A673 (cell line): ENCODE measurements at regions not wholly inside any gene's neighbourhood (a gene's known extent, or its start where the extent isn't known, plus 50 kb on each side); places are given as distances from the start of the nearest gene placed in this dataset.

Source experiments
- BruUV-seq: library from RNA; stranded (reverse); fragments of 400-500 nt; replicated peaks from 2 replicates; lab custom pipeline; 2021; lab: Mats Ljungman, UMichigan
- CTCF ChIA-PET: fragments of 300-600 bp; sonication (Branson Sonifier 250); formaldehyde crosslinking; loops from one replicate; lab custom pipeline; 2022; ENCODE audit warnings: antibody characterized with exemption; lab: Charles Lee
- POLR2A ChIA-PET: fragments of 300-600 bp; sonication (Branson Sonifier 250); formaldehyde crosslinking; loops from one replicate; lab custom pipeline; 2022; ENCODE audit warnings: antibody characterized with exemption; ENCODE audit not compliant: low non-redundant PET; lab: Charles Lee
- DNase-seq: peaks from one replicate; pipeline ENCODE4 v3.0.0-alpha.2; 2015; ENCODE audit warnings: low spot score
- H3K27ac ChIP-seq: fragments of 200-600 bp; sonication (generic); 2 replicates; pipeline ENCODE4 v1.5.1; 2016; ENCODE audit warnings: mixed run types, low read depth, mild to moderate bottlenecking, mixed read lengths, antibody characterized with exemption, low read length; ENCODE audit not compliant: poor library complexity, severe bottlenecking
- H3K27me3 ChIP-seq: fragments of 200-600 bp; sonication (generic); replicated peaks from 2 replicates; pipeline ENCODE4 v1.6.1; 2017; ENCODE audit warnings: mixed run types, low read depth, mild to moderate bottlenecking, mixed read lengths, antibody characterized with exemption, low read length; ENCODE audit not compliant: insufficient read depth, poor library complexity
- H3K36me3 ChIP-seq: fragments of 200-600 bp; sonication (generic); 2 replicates; pipeline ENCODE4 v1.6.1; 2016; ENCODE audit warnings: mixed run types, mild to moderate bottlenecking, mixed read lengths, antibody characterized with exemption, low read length; ENCODE audit not compliant: insufficient read depth, poor library complexity, severe bottlenecking
- H3K4me1 ChIP-seq: fragments of 200-600 bp; sonication (generic); 2 replicates; pipeline ENCODE4 v1.6.1; 2017; ENCODE audit warnings: mixed run types, mild to moderate bottlenecking, mixed read lengths, antibody characterized with exemption, low read length; ENCODE audit not compliant: insufficient read depth, poor library complexity, severe bottlenecking
- H3K4me3 ChIP-seq: fragments of 200-600 bp; sonication (generic); 2 replicates; pipeline ENCODE4 v1.5.1; 2016; ENCODE audit warnings: low read depth, mixed run types, mild to moderate bottlenecking, mixed read lengths, low read length; ENCODE audit not compliant: poor library complexity, severe bottlenecking
- H3K9me3 ChIP-seq: fragments of 200-600 bp; sonication (generic); 2 replicates; pipeline ENCODE4 v1.6.1; 2016; ENCODE audit warnings: mixed run types, low read depth, mild to moderate bottlenecking, mixed read lengths, antibody characterized with exemption, low read length; ENCODE audit not compliant: poor library complexity, severe bottlenecking
- CTCF ChIP-seq: fragments of 300-800, 200-600 bp; sonication (generic); conservative IDR thresholded peaks from 2 replicates; pipeline ENCODE4 v1.5.1; 2017; ENCODE audit warnings: low read depth, mild to moderate bottlenecking, antibody characterized with exemption, low read length, moderate library complexity, mixed read lengths
- EZH2 ChIP-seq: fragments of 200-600 bp; sonication (generic); IDR thresholded peaks from 2 replicates; pipeline ENCODE4 v1.6.1; 2017; ENCODE audit warnings: borderline replicate concordance, low read depth, mild to moderate bottlenecking, mixed read lengths, antibody characterized with exemption, low read length; ENCODE audit not compliant: poor library complexity, severe bottlenecking
- intact Hi-C: fragments of 100-400 bp; cut with micrococcal nuclease; formaldehyde crosslinking; loops from one replicate; pipeline ENCODE4 v1.10.0; 2022; ENCODE audit not compliant: unreplicated experiment

- CTCF ChIA-PET: no interaction called here
- no TSS peak for BruUV-seq
- Histone ChIP-seq H3K9me3 (peaks cover 32% of the 10 kb centered on the region), H3K27ac (no peak overlapping the region), H3K27me3 (no peaks in the 10 kb centered on the region), H3K4me3 (no peak overlapping the region), H3K4me1 (no peaks in the 10 kb centered on the region), H3K36me3 (no peaks in the 10 kb centered on the region)
- no peak for DNase-seq
- TF ChIP-seq EZH2 (no peak), CTCF (no peak)
- intact Hi-C loops: no loop called here
- POLR2A ChIA-PET: no interaction called here
Measured at GRCh38 chr5:13350767-13351166, 593.7 kb downstream of the DNAH5 start.

- DNase-seq: no peak
- Histone ChIP-seq H3K27me3 (no peaks in the 10 kb centered on the region), H3K4me1 (no peaks in the 10 kb centered on the region), H3K4me3 (no peak overlapping the region), H3K36me3 (no peaks in the 10 kb centered on the region), H3K27ac (no peak overlapping the region), H3K9me3 (peaks cover 38% of the 10 kb centered on the region)
- POLR2A ChIA-PET: no interaction called here
- intact Hi-C loops: no loop called here
- no TSS peak for BruUV-seq
- CTCF ChIA-PET: no interaction called here
- TF ChIP-seq EZH2 (no peak), CTCF (no peak)
Measured at GRCh38 chr5:13348568-13348967, 595.9 kb downstream of the DNAH5 start.

GRCh38 chr5:13346401-13346800, 598.1 kb downstream of the DNAH5 start:
- Histone ChIP-seq H3K27me3 (no peaks in the 10 kb centered on the region), H3K9me3 (peaks cover 30% of the 10 kb centered on the region), H3K27ac (no peak overlapping the region), H3K36me3 (no peaks in the 10 kb centered on the region), H3K4me3 (no peak overlapping the region), H3K4me1 (no peaks in the 10 kb centered on the region)
- ChIA-PET POLR2A (no interaction called here), CTCF (no interaction called here)
- no peak for DNase-seq
- intact Hi-C loops: no loop called here
- no TSS peak for BruUV-seq
- TF ChIP-seq CTCF: no peak
